A549 (cell line): ENCODE measurements at regions not wholly inside any gene's neighbourhood (a gene's known extent, or its start where the extent isn't known, plus 50 kb on each side); places are given as distances from the start of the nearest gene placed in this dataset.

ENCODE experiments used
- ATAC-seq, 2 experiments: fragments of 200-7000 bp in 1 of 2; fragments of >200 bp in 1 of 2; cut with Nextera tagmentation in 1 of 2; cut with Tn5 transposase in 1 of 2; 3 replicates each; pipeline versions ENCODE4 v1.8.0 to v1.9.1; 2018 to 2020; ENCODE audit warnings: mild to moderate bottlenecking in 1 of 2, moderate library complexity in 1 of 2
- CTCF ChIA-PET: fragments of 300-600 bp; sonication (Branson Sonifier 250); formaldehyde crosslinking; extraction: SDS; loops from one replicate; lab custom pipeline; 2021; ENCODE audit warnings: antibody characterized with exemption, inconsistent platforms; lab: Yijun Ruan, JAX
- POLR2A ChIA-PET: fragments of 350-600 bp; formaldehyde crosslinking; extraction: SDS; loops from one replicate; lab custom pipeline; 2021; ENCODE audit warnings: antibody characterized with exemption, inconsistent platforms; lab: Yijun Ruan, JAX
- DNase-seq, 2 experiments: peaks; one replicate each; pipeline versions ENCODE4 v3.0.0 to v3.0.0-alpha.2; 2011 to 2016; ENCODE audit warnings: low read depth in 1 of 2, low spot score in 1 of 2
- FAIRE-seq: peaks from 2 replicates; lab custom pipeline; 2011; peaks lifted over from hg19 to GRCh38; lab: Jason Lieb, UNC
- H3K27ac ChIP-seq, 2 experiments: fragments of >200 bp; sonication (Bioruptor Twin); formaldehyde crosslinking; 3 replicates each; pipeline ENCODE4 v1.5.1; 2016 to 2017
- H3K4me1 ChIP-seq: fragments of >200 bp; sonication (Bioruptor Twin); formaldehyde crosslinking; 3 replicates; pipeline ENCODE4 v1.6.1; 2016
- H3K4me2 ChIP-seq: fragments of >200 bp; sonication (Bioruptor Twin); formaldehyde crosslinking; 3 replicates; pipeline ENCODE4 v1.6.1; 2016
- H3K4me3 ChIP-seq: fragments of >200 bp; sonication (Bioruptor Twin); formaldehyde crosslinking; 3 replicates; pipeline ENCODE4 v1.5.1; 2016
- H3K9me3 ChIP-seq: fragments of >200 bp; sonication (Bioruptor Twin); formaldehyde crosslinking; 3 replicates; pipeline ENCODE4 v1.6.1; 2016
- BHLHE40 ChIP-seq: IDR thresholded peaks from 2 replicates; pipeline ENCODE4 v1.6.1; 2012; ENCODE audit warnings: low read depth, low read length, inconsistent platforms
- CBX2 ChIP-seq: fragments of 200-600 bp; sonication (generic); IDR thresholded peaks from 2 replicates; pipeline ENCODE4 v1.6.1; 2016; ENCODE audit warnings: low read depth, mild to moderate bottlenecking, borderline replicate concordance
- CBX8 ChIP-seq: fragments of 200-600 bp; sonication (generic); IDR thresholded peaks from 2 replicates; pipeline ENCODE4 v1.6.1; 2016
- CEBPB ChIP-seq, 2 experiments: fragments of >200 bp in 1 of 2; sonication (Bioruptor Twin) in 1 of 2; formaldehyde crosslinking in 1 of 2; IDR thresholded peaks; 2 replicates each; pipeline ENCODE4 v1.6.1; 2012 to 2016
- CHD2 ChIP-seq: fragments of 150-350 bp; IDR thresholded peaks from 2 replicates; pipeline ENCODE4 v1.6.1; 2014; ENCODE audit warnings: low read length; ENCODE audit not compliant: partially characterized antibody
- EHMT2 ChIP-seq: fragments of 200-600 bp; sonication (generic); IDR thresholded peaks from 2 replicates; pipeline ENCODE4 v1.6.1; 2016; ENCODE audit warnings: antibody characterized with exemption, low read depth, mild to moderate bottlenecking, moderate library complexity
- ESRRA ChIP-seq: fragments of 150-350 bp; IDR thresholded peaks from 2 replicates; pipeline ENCODE4 v1.6.1; 2014; ENCODE audit warnings: mild to moderate bottlenecking, low read length, borderline replicate concordance
- FOXS1 ChIP-seq: fragments of 250-450 bp; sonication (Bioruptor Pico); IDR thresholded peaks from 2 replicates; pipeline ENCODE4 v1.5.0; 2020; ENCODE audit warnings: mild to moderate bottlenecking, moderate library complexity
- HEYL ChIP-seq: fragments of 250-450 bp; sonication (Bioruptor Pico); IDR thresholded peaks from 2 replicates; pipeline ENCODE4 v1.8.0; 2021; ENCODE audit warnings: mild to moderate bottlenecking, moderate library complexity
- KDM1A ChIP-seq: fragments of 200-600 bp; sonication (generic); IDR thresholded peaks from 2 replicates; pipeline ENCODE4 v1.6.1; 2016; ENCODE audit warnings: low read depth, mild to moderate bottlenecking
- KDM5A ChIP-seq: fragments of 200-600 bp; sonication (generic); IDR thresholded peaks from 2 replicates; pipeline ENCODE4 v1.6.1; 2016; ENCODE audit warnings: antibody characterized with exemption, mild to moderate bottlenecking
- MAZ ChIP-seq: fragments of 150-350 bp; IDR thresholded peaks from 2 replicates; pipeline ENCODE4 v1.6.1; 2014; ENCODE audit warnings: antibody characterized with exemption, low read depth, low read length, borderline replicate concordance
- MYC ChIP-seq: IDR thresholded peaks from 2 replicates; pipeline ENCODE4 v1.6.1; 2012; ENCODE audit warnings: mild to moderate bottlenecking, inconsistent platforms, low read length, improper control_type of control experiment, borderline replicate concordance
- PHF8 ChIP-seq: fragments of 200-600 bp; sonication (generic); IDR thresholded peaks from 2 replicates; pipeline ENCODE4 v1.6.1; 2016; ENCODE audit warnings: low read depth, mild to moderate bottlenecking, antibody characterized with exemption, moderate library complexity, borderline replicate concordance
- POLR2A ChIP-seq: IDR thresholded peaks from 2 replicates; pipeline ENCODE4 v1.6.1; 2012; ENCODE audit warnings: mild to moderate bottlenecking, low read length
- RAD21 ChIP-seq, 2 experiments: fragments of >200 bp in 1 of 2; sonication (Bioruptor Twin) in 1 of 2; formaldehyde crosslinking in 1 of 2; IDR thresholded peaks in 1 of 2; conservative IDR thresholded peaks in 1 of 2; 2 replicates in 1 of 2; 3 replicates in 1 of 2; pipeline ENCODE4 v1.6.1; 2012 to 2018; ENCODE audit warnings: inconsistent platforms in 1 of 2
- RARB ChIP-seq: fragments of 250-450 bp; sonication (Bioruptor Pico); IDR thresholded peaks from 2 replicates; pipeline ENCODE4 v1.8.0; 2021; ENCODE audit warnings: mild to moderate bottlenecking, moderate library complexity
- RCOR1 ChIP-seq: fragments of 150-350 bp; IDR thresholded peaks from 2 replicates; pipeline ENCODE4 v1.6.1; 2014; ENCODE audit warnings: antibody characterized with exemption, low read length, low read depth
- SMC3 ChIP-seq: fragments of >200 bp; sonication (Bioruptor Twin); formaldehyde crosslinking; IDR thresholded peaks from 3 replicates; pipeline ENCODE4 v1.6.1; 2018; ENCODE audit warnings: inconsistent platforms
- ZC3H11A ChIP-seq: fragments of 450-650 bp; IDR thresholded peaks from 2 replicates; pipeline ENCODE4 v1.6.1; 2014; ENCODE audit warnings: antibody characterized with exemption, mild to moderate bottlenecking
- ZNF302 ChIP-seq: fragments of 250-450 bp; sonication (Bioruptor Pico); IDR thresholded peaks from 2 replicates; pipeline ENCODE4 v1.9.0; 2021; ENCODE audit warnings: inconsistent platforms, mild to moderate bottlenecking, moderate library complexity
- ZSCAN20 ChIP-seq: fragments of 250-450 bp; sonication (Bioruptor Pico); IDR thresholded peaks from 2 replicates; pipeline ENCODE4 v1.8.0; 2022; ENCODE audit warnings: mild to moderate bottlenecking, moderate library complexity
- WGBS: methylation state at CpG from one replicate; pipeline ENCODE4 v1.1.6; 2017; ENCODE audit errors: missing lambda C conversion rate; 5-methylcytosine and 5-hydroxymethylcytosine counted together
- TF ChIP-seq, protein P1 (sequence below): IDR thresholded peaks from 2 replicates; pipeline ENCODE4 v1.6.1; 2012
- TF ChIP-seq, protein P2 (sequence below): fragments of >200 bp; sonication (Bioruptor Twin); formaldehyde crosslinking; IDR thresholded peaks from 3 replicates; pipeline ENCODE4 v1.6.1; 2016
- TF ChIP-seq, protein P3 (sequence below): fragments of 150-350 bp; IDR thresholded peaks from 2 replicates; pipeline ENCODE4 v1.6.1; 2014; ENCODE audit warnings: low read depth, mild to moderate bottlenecking, low read length

DNA sequence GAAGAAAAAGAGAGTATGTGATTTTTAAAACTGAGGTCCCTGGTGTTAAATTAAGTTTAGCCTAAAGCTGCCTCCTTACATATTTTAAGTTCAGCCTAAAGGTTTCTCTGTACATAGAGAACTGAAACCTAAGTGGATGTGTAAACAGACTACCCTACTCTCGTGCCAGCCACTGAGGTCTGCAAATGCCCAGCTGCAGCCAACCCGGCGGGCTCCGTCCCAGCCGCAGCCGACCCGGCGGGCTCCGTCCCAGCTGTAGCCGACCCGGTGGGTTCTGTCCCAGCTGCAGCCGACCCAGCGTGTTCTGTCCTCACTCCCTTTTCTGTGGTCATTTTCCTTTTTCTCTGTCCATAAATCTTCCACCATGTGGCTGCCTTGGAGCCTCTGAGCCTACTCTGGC lies 97.2 kb upstream of the SFSWAP start:
- no peaks in the 10 kb centered on the region for H3K4me1 ChIP-seq
- DNase-seq (no peak), ATAC-seq (no peak), FAIRE-seq (no peak)
- POLR2A ChIA-PET = no interaction called here
- no peak overlapping the region for H3K27ac ChIP-seq
- H3K4me3 ChIP-seq = no peak overlapping the region
- WGBS = 58% methylated on average over 13 of the region's 13 CpGs
- TF ChIP-seq CBX8 (no peak), RCOR1 (no peak), HEYL (CRISPR knock-in tag) (no peak), KDM1A (no peak), MAZ (no peak), POLR2A (no peak), CEBPB (IDR thresholded peaks at IDR 0.05) (no peak), ZNF302 (no peak), RARB (CRISPR knock-in tag) (no peak)
- TF ChIP-seq, protein P1, sequence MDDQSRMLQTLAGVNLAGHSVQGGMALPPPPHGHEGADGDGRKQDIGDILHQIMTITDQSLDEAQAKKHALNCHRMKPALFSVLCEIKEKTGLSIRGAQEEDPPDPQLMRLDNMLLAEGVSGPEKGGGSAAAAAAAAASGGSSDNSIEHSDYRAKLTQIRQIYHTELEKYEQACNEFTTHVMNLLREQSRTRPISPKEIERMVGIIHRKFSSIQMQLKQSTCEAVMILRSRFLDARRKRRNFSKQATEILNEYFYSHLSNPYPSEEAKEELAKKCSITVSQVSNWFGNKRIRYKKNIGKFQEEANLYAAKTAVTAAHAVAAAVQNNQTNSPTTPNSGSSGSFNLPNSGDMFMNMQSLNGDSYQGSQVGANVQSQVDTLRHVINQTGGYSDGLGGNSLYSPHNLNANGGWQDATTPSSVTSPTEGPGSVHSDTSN = no peak
- CTCF ChIA-PET = no interaction called here
- H3K4me2 ChIP-seq = no peak overlapping the region
- H3K9me3 ChIP-seq = no peaks in the 10 kb centered on the region

DNA sequence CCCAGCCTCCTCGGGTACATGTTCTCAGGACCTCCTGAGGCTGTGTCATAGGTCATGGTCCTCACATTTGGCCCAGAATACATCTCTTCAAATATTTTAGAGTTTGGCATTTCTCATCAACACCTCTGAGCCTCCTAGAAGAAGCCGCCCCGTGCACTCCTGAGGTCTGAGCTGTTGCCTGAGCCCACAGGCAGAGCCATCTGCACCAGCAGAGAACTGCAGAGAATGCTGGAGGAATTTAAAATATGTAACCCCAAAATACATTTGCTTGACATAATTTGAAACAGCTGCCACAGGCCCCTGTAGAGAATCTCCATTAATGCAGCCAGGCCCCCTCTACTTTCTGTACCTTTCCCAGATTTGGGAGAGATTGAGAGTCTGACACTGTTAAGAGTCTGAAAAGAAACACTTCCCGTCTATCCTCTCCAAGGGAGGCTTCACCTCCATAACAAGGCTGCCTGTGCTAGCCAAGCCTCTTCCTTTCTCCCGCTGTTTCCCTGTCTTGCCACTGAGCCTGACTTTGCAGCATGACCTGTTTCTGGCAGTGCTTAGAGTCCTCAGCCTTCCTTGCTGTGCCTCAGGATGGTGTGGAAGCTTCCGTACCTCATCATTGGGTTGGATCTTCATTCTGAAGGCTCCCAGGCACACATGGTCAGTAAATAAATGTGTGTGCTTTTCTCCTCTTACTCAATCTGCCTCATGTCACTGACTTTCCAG lies 95.4 kb upstream of the SFSWAP start:
- ATAC-seq (no peak; a peak in 1 of 6 replicates), DNase-seq (no peak), FAIRE-seq (no peak)
- no peak overlapping the region for H3K4me3 ChIP-seq
- H3K27ac ChIP-seq = no peak overlapping the region
- H3K4me2 ChIP-seq = no peak overlapping the region
- H3K4me1 ChIP-seq = no peaks in the 10 kb centered on the region
- POLR2A ChIA-PET = no interaction called here
- no peaks in the 10 kb centered on the region for H3K9me3 ChIP-seq
- TF ChIP-seq, protein P2, sequence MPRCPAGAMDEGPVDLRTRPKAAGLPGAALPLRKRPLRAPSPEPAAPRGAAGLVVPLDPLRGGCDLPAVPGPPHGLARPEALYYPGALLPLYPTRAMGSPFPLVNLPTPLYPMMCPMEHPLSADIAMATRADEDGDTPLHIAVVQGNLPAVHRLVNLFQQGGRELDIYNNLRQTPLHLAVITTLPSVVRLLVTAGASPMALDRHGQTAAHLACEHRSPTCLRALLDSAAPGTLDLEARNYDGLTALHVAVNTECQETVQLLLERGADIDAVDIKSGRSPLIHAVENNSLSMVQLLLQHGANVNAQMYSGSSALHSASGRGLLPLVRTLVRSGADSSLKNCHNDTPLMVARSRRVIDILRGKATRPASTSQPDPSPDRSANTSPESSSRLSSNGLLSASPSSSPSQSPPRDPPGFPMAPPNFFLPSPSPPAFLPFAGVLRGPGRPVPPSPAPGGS = no peak
- TF ChIP-seq PHF8 = no peak
- no peak for TF ChIP-seq ZSCAN20
- TF ChIP-seq KDM1A = no peak
- TF ChIP-seq CBX2 = no peak
- TF ChIP-seq BHLHE40 = no peak
- TF ChIP-seq KDM5A = no peak
- no peak for TF ChIP-seq RAD21 (conservative IDR thresholded peaks at IDR 0.05 in 1 of 2, IDR thresholded peaks at IDR 0.05 in 1 of 2)
- no peak for TF ChIP-seq ZC3H11A
- TF ChIP-seq ESRRA = no peak
- TF ChIP-seq FOXS1 (CRISPR knock-in tag) = no peak
- TF ChIP-seq MYC = no peak
- TF ChIP-seq CHD2 = no peak
- CTCF ChIA-PET = no interaction called here
- WGBS = 49% methylated on average over 6 of the region's 6 CpGs

DNA sequence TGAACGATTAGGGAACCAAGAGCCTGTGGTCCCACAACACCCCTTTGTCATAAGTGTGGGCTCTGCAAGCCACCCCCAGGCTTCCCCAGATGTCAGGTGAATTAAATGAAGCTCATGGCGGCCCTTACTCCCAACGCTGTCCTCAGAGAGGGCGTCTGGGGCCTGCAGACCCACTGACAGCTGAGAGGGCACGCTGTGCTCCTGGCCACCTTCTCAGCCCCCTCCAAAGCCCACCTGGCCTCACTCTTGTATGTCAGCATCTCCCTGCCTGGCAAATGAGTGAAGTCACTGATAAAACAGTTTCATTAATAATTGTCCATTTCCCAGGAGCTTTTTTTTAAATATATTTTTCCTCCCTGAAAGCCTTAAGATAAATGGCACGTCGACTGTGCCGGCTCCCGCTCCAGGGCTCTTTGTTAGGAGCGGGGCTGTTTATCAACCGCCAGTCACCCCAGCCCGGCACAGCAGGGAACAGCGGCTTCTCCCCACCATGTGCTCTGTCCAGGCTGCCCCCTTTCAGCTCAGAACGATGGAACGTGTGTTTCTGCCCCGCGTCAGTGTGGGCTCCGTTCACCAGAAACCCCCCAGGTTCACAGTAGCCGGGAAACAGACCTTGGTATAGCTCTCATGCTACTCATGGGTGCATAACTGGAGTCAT lies 94.7 kb upstream of the SFSWAP start:
- no peaks in the 10 kb centered on the region for H3K4me1 ChIP-seq
- TF ChIP-seq, protein P3, sequence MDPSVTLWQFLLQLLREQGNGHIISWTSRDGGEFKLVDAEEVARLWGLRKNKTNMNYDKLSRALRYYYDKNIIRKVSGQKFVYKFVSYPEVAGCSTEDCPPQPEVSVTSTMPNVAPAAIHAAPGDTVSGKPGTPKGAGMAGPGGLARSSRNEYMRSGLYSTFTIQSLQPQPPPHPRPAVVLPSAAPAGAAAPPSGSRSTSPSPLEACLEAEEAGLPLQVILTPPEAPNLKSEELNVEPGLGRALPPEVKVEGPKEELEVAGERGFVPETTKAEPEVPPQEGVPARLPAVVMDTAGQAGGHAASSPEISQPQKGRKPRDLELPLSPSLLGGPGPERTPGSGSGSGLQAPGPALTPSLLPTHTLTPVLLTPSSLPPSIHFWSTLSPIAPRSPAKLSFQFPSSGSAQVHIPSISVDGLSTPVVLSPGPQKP = no peak
- TF ChIP-seq MYC (no peak), KDM1A (no peak), ZC3H11A (no peak), EHMT2 (no peak), SMC3 (no peak)
- H3K9me3 ChIP-seq = no peaks in the 10 kb centered on the region
- WGBS = 49% methylated on average over 19 of the region's 19 CpGs
- H3K27ac ChIP-seq = no peak overlapping the region
- ATAC-seq (no peak), DNase-seq (no peak), FAIRE-seq (no peak)
- POLR2A ChIA-PET = no interaction called here
- H3K4me2 ChIP-seq = no peak overlapping the region
- no peak overlapping the region for H3K4me3 ChIP-seq
- CTCF ChIA-PET = interaction anchor here (0.8 kb wide), 1 partner anchor 10 kb away, joined by 3 read pairs; no protein-coding TSS in a partner anchor
